ENCODE measurements at regions not wholly inside any gene's neighbourhood (a gene's known extent, or its start where the extent isn't known, plus 50 kb on each side); places are given as distances from the start of the nearest gene placed in this dataset.

- no peak for TF ChIP-seq CTCF (IDR thresholded peaks at IDR 0.05; ENCODE audit: insufficient read depth, low read length)
- H3K4me3 ChIP-seq (ENCODE audit: low read depth, low read length): no peak overlapping the region
- DNase-seq (ENCODE audit: low read depth): no peak
Observed at GRCh38 chr3:24650839-24651238, 156.2 kb upstream of the THRB start.

DNA sequence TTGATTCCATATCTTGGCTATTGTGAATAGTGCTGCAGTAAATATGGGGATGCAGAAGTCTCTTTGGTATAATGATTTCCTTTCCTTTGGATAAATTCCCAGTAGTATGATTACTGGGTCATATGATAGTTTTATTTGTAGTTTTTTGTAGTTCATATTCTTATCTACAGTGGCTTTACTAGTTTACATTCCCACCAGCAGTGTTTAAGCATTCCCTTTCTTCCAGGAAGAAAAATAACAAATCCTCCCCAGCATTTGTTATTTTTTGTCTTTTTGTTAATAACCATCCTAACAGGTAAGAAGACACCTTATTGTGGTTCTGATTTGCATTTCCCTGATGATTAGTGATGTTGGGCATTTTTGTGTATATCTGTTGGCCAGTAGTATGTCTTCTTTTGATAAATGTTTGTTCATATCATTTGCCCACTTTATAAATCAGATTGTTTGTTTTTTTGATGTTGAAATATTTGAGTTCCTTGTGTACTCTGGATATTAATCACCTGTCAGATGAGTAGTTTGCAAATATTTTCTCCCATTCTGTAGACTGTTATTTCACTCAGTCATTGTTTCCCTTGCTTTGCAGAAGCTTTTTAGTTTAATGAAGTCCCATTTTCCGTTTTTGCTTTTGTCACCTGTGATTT, 163.3 kb upstream of the THRB start:
- no peak for DNase-seq (ENCODE audit: low read depth)
- no peak overlapping the region for H3K4me3 ChIP-seq (ENCODE audit: low read depth, low read length)
- no peak for TF ChIP-seq CTCF (IDR thresholded peaks at IDR 0.05; ENCODE audit: insufficient read depth, low read length)

DNA sequence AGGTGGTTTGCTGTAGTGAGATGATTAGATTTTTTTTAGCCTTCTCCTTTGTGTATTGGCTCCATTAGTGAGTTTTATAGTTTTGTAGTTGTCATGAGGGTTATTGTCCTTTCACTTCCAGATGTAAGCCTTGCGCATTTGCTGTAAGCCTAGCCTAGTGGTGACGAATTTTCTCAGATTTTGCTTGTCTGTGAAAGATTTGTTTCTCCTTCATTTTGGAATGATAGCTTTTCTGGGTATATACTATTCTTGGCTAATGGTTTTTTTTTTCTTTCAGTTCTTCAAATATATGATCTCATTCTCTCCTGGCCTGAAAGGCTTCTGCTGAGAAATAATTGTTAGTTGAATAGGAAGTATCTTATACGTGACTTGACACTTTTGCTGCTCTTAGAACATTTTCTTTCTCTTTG, 166.5 kb upstream of the THRB start:
- H3K4me3 ChIP-seq (ENCODE audit: low read depth, low read length): no peak overlapping the region
- TF ChIP-seq CTCF (IDR thresholded peaks at IDR 0.05; ENCODE audit: insufficient read depth, low read length): no peak
- DNase-seq (ENCODE audit: low read depth): no peak

DNA sequence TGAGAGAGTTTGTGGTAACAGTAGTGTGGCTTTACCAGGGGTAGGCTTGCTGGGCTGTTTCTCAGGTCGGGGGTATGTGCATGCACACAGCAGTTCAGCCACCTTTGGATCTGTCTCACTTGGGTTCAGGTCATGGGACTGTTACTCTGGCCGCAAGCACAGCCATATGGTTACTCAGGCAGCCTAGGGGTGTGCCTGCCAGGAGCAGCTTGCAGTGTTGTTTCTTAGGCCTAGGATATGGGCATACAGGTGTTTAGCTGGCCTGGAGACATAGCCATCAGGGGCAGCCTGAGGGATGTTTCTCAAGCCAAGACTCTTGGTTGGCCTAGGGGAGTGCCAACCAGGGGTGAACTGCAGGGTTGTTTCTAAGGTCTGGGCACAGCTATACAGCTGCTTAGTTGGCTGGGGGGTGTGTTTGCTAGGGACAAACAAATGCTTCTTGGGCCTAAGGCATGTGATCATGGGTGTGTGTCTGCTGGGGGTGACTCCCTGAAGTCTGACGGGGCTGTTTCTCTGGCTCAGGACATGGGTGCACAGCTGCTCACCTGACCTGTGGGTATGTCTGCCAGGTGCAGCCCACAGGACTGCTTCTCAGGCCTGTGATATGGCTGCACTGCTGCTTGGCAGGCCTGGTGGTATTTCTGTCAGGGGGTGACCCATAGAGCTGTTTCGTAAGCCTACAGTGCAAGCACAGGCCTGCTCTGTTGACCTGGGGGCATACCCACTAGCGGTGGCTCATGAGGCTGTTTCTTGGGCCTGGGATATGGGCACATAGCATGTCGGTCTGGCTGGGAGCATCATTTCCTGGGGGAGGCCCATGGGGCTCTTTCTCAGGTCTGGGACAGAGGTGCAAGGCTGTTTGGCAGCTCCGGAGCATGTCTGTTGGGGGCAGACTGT, 168.0 kb upstream of the THRB start:
- TF ChIP-seq CTCF (IDR thresholded peaks at IDR 0.05; ENCODE audit: insufficient read depth, low read length): no peak
- no peak for DNase-seq (ENCODE audit: low read depth)
- H3K4me3 ChIP-seq (ENCODE audit: low read depth, low read length): no peak overlapping the region

- no peak for DNase-seq (ENCODE audit: low read depth)
- no peak overlapping the region for H3K4me3 ChIP-seq (ENCODE audit: low read depth, low read length)
- no peak for TF ChIP-seq CTCF (IDR thresholded peaks at IDR 0.05; ENCODE audit: insufficient read depth, low read length)
Observed at GRCh38 chr3:24663406-24663805, 168.8 kb upstream of the THRB start.

GRCh38 chr3:24668039-24668438, 173.4 kb upstream of the THRB start:
- no peak for TF ChIP-seq CTCF (IDR thresholded peaks at IDR 0.05; ENCODE audit: insufficient read depth, low read length)
- DNase-seq (ENCODE audit: low read depth): no peak
- H3K4me3 ChIP-seq (ENCODE audit: low read depth, low read length): no peak overlapping the region
